Heart right ventricle (tissue), 16 donors: ENCODE measurements at regions not wholly inside any gene's neighbourhood (a gene's known extent, or its start where the extent isn't known, plus 50 kb on each side); places are given as distances from the start of the nearest gene placed in this dataset.

ENCODE experiments used
- ATAC-seq, 8 donors: fragments of 200-7000 bp; cut with Tn5 transposase; one replicate each; pipeline ENCODE4 v1.9.1; 2020; ENCODE audit warnings: mild to moderate bottlenecking in 8 of 8, moderate library complexity in 8 of 8, moderate number of reproducible peaks in 1 of 8
- DNase-seq, 2 donors: peaks; one replicate each; pipeline ENCODE4 v3.0.0-alpha.2; 2020
- H3K27ac ChIP-seq, 10 donors: fragments of 200-600 bp; sonication (generic) in 2 of 10; one replicate each; pipeline versions ENCODE4 v1.5.0 to v1.8.0; 2020 to 2022; ENCODE audit warnings: mild to moderate bottlenecking in 3 of 10
- H3K27me3 ChIP-seq, 7 donors: fragments of 200-600 bp; one replicate each; pipeline ENCODE4 v1.8.0; 2021 to 2022; ENCODE audit warnings: mild to moderate bottlenecking in 2 of 7
- H3K36me3 ChIP-seq, 9 donors: fragments of 200-600 bp; sonication (generic) in 1 of 9; one replicate each; pipeline versions ENCODE4 v1.5.0 to v1.8.0; 2020 to 2022; ENCODE audit warnings: mild to moderate bottlenecking in 2 of 9
- H3K4me1 ChIP-seq, 9 donors: fragments of 200-600 bp; sonication (generic) in 1 of 9; one replicate each; pipeline versions ENCODE4 v1.5.0 to v1.8.0; 2020 to 2022; ENCODE audit warnings: mild to moderate bottlenecking in 4 of 9
- H3K4me3 ChIP-seq, 10 donors: fragments of 200-600 bp; sonication (generic) in 2 of 10; one replicate each; pipeline versions ENCODE4 v1.5.0 to v1.8.0; 2020 to 2022; ENCODE audit warnings: mild to moderate bottlenecking in 7 of 10, moderate library complexity in 2 of 10
- H3K9me3 ChIP-seq, 11 donors: fragments of 200-600 bp in 10 of 11; sonication (generic) in 2 of 11; one replicate each; pipeline versions ENCODE4 v1.5.0 to v1.8.0; 2013 to 2022; ENCODE audit warnings: mild to moderate bottlenecking in 2 of 11, control low read depth in 1 of 11, moderate library complexity in 1 of 11
- CTCF ChIP-seq, 9 donors: fragments of 200-600 bp; sonication (generic) in 2 of 9; IDR thresholded peaks; one replicate each; pipeline versions ENCODE4 v1.5.0 to v1.8.0; 2021 to 2022; ENCODE audit warnings: antibody characterized with exemption in 9 of 9, mild to moderate bottlenecking in 5 of 9, moderate library complexity in 1 of 9
- WGBS, 2 donors: extraction: QIAGEN DNeasy Blood & Tissue Kit; methylation state at CpG; one replicate each; pipeline ENCODE4 v1.1.7; 2013; ENCODE audit warnings: inconsistent platforms in 1 of 2; 5-methylcytosine and 5-hydroxymethylcytosine counted together
- intact Hi-C, 10 donors: fragments of 100-400 bp; cut with DNase I; formaldehyde crosslinking; loops; one replicate each; pipeline versions ENCODE4 v1.11.1 to v1.14.2; 2022
- donor health status: Arrhythmogenic right ventricular cardiomyopathy.
- donor health status: ischemic (EF 13 %, LVEDD 7.1; RV severe dilation, severe dysfunction).
- donor health status: healthy with polysubstance abuse.
- donor health status: DM: no; HTN: yes; CAD: no.
- donor health status: DM: no; HTN: no; CAD: no.
- donor health status: ischemic (EF 25% LVEDD 6.9; RV normal size, moderate dysfunction).
- donor health status: ischemic (EF 25% LVEDD 5.7; RV mildly dilated, moderate dysfunction).
- donor health status: healthy.
- donor health status: DM: yes; HTN: yes; CAD: no.
- donor health status: Ischemic cardiomyopathy.
- donor health status: ischemic (EF 35%, LVEDD 5.7; RV mildly dilated, moderate dysfunction).
- donor health status: nonischemic (EF 11% LVEDD 7.7; RV severe dilation, severe dysfunction).
- donor health status: DM: yes; HTN: yes; CAD: no.
- donor health status: PGD.
- donor health status: ischemic (EF 29% LVEDD 5.4; RV normal size, mild dysfunction).
- donor health status: nonischemic (EF 23%, LVEDD 6.1; RV moderate dilation, normal function).

- Histone ChIP-seq H3K27me3 (peaks cover 0 to 37% (median 24%) of the 10 kb centered on the region in 7 donors), H3K9me3 (no peaks in the 10 kb centered on the region), H3K4me1 (no peaks in the 10 kb centered on the region), H3K4me3 (no peak overlapping the region), H3K36me3 (no peaks in the 10 kb centered on the region), H3K27ac (no peak overlapping the region)
- no peak for TF ChIP-seq CTCF (IDR thresholded peaks at IDR 0.05)
- intact Hi-C loops, result no loop called here
- DNase-seq, result no peak
- 60 to 71% methylated on average over 6 of the region's 6 CpGs for WGBS, 2 donors
- no peak for ATAC-seq
These were observed 255.2 kb downstream of the BUD13 start for GRCh38 chr11:116517584-116517983.

- H3K27me3 ChIP-seq, result peaks cover 0 to 42% (median 28%) of the 10 kb centered on the region in 7 donors
These were observed 255.7 kb downstream of the BUD13 start for GRCh38 chr11:116517077-116517476.

GRCh38 chr11:116515664-116516184 lies 257.1 kb downstream of the BUD13 start:
- Histone ChIP-seq H3K4me1 (no peaks in the 10 kb centered on the region), H3K27ac (no peak overlapping the region), H3K36me3 (no peaks in the 10 kb centered on the region), H3K27me3 (peaks cover 0 to 55% (median 32%) of the 10 kb centered on the region in 7 donors), H3K9me3 (no peaks in the 10 kb centered on the region), H3K4me3 (no peak overlapping the region)
- ATAC-seq (no peak), DNase-seq (no peak)
- intact Hi-C loops, result no loop called here
- 66 to 71% methylated on average over 7 of the region's 7 CpGs for WGBS, 2 donors
- TF ChIP-seq CTCF (IDR thresholded peaks at IDR 0.05), result no peak

More at GRCh38 chr11:116517077-116517476, 255.7 kb downstream of the BUD13 start:
- intact Hi-C loops, result no loop called here
- ATAC-seq, result no peak
- DNase-seq, result no peak
- H3K4me3 ChIP-seq, result no peak overlapping the region
- no peaks in the 10 kb centered on the region for H3K36me3 ChIP-seq
- no peak for TF ChIP-seq CTCF (IDR thresholded peaks at IDR 0.05)
- 69 to 73% methylated on average over 4 of the region's 4 CpGs for WGBS, 2 donors
- H3K4me1 ChIP-seq, result no peaks in the 10 kb centered on the region
- no peaks in the 10 kb centered on the region for H3K9me3 ChIP-seq
- H3K27ac ChIP-seq, result no peak overlapping the region

GRCh38 chr11:116513894-116514293 lies 258.9 kb downstream of the BUD13 start:
- ATAC-seq, result no peak
- Histone ChIP-seq H3K27ac (no peak overlapping the region), H3K4me1 (no peaks in the 10 kb centered on the region), H3K4me3 (no peak overlapping the region), H3K27me3 (peaks cover 0 to 65% (median 42%) of the 10 kb centered on the region in 7 donors), H3K36me3 (no peaks in the 10 kb centered on the region), H3K9me3 (no peaks in the 10 kb centered on the region)
- intact Hi-C loops, result no loop called here
- peak; percentile 12 to 18 for DNase-seq
- TF ChIP-seq CTCF (IDR thresholded peaks at IDR 0.05), result peak in 6 of 9 donors; percentile 15 to 44 (median 25)
- WGBS, 2 donors, result 47 to 50% methylated on average over 8 of the region's 8 CpGs
